ENCODE measurements at regions not wholly inside any gene's neighbourhood (a gene's known extent, or its start where the extent isn't known, plus 50 kb on each side); places are given as distances from the start of the nearest gene placed in this dataset.

GRCh38 chr20:52806918-52807317 lies 165.2 kb upstream of the TSHZ2 start:
- no peak for TF ChIP-seq CTCF (conservative IDR thresholded peaks at IDR 0.05; ENCODE audit: low read length)
- no peak for TF ChIP-seq EZH2phosphoT487 (IDR thresholded peaks at IDR 0.05; ENCODE audit: borderline replicate concordance, low read depth, low read length)
